ENCODE measurements at regions not wholly inside any gene's neighbourhood (a gene's known extent, or its start where the extent isn't known, plus 50 kb on each side); places are given as distances from the start of the nearest gene placed in this dataset.

- Histone ChIP-seq H3K27me3 (ENCODE audit: control insufficient read depth, insufficient read depth, low read length) (no peaks in the 10 kb centered on the region), H3K4me3 (ENCODE audit: low read depth, low read length) (no peak overlapping the region), H3K4me1 (ENCODE audit: control insufficient read depth, insufficient read depth, low read length) (no peaks in the 10 kb centered on the region), H3K36me3 (ENCODE audit: control insufficient read depth, insufficient read depth, low read length) (no peaks in the 10 kb centered on the region), H3K9me3 (ENCODE audit: control insufficient read depth, insufficient read depth, low read length) (no peaks in the 10 kb centered on the region), H3K27ac (ENCODE audit: low read depth, low read length) (no peak overlapping the region)
- DNase-seq (ENCODE audit: low read depth in 4 of 6, low spot score in 6 of 6): no peak
- WGBS (ENCODE audit: insufficient coverage): 87% methylated on average over 3 of the region's 5 CpGs
Measured at GRCh38 chr16:65634291-65634690, 512.4 kb upstream of the CDH11 start.

GRCh38 chr16:65624666-65625065 is 502.8 kb upstream of the CDH11 start:
- DNase-seq (ENCODE audit: low read depth in 4 of 6, low spot score in 6 of 6): peak in 1 of 6 donors; percentile 83
- Histone ChIP-seq H3K36me3 (ENCODE audit: control insufficient read depth, insufficient read depth, low read length) (no peaks in the 10 kb centered on the region), H3K9me3 (ENCODE audit: control insufficient read depth, insufficient read depth, low read length) (no peaks in the 10 kb centered on the region), H3K27me3 (ENCODE audit: control insufficient read depth, insufficient read depth, low read length) (no peaks in the 10 kb centered on the region), H3K4me3 (ENCODE audit: low read depth, low read length) (no peak overlapping the region), H3K4me1 (ENCODE audit: control insufficient read depth, insufficient read depth, low read length) (no peaks in the 10 kb centered on the region), H3K27ac (ENCODE audit: low read depth, low read length) (no peak overlapping the region)
- WGBS (ENCODE audit: insufficient coverage): no CpG with 5 or more reads among the region's 2 CpGs

- H3K36me3 ChIP-seq (ENCODE audit: control insufficient read depth, insufficient read depth, low read length): no peaks in the 10 kb centered on the region
- DNase-seq (ENCODE audit: low read depth in 4 of 6, low spot score in 6 of 6): no peak
- no peak overlapping the region for H3K27ac ChIP-seq (ENCODE audit: low read depth, low read length)
- H3K4me1 ChIP-seq (ENCODE audit: control insufficient read depth, insufficient read depth, low read length): no peaks in the 10 kb centered on the region
- no peak overlapping the region for H3K4me3 ChIP-seq (ENCODE audit: low read depth, low read length)
- H3K9me3 ChIP-seq (ENCODE audit: control insufficient read depth, insufficient read depth, low read length): no peaks in the 10 kb centered on the region
- WGBS (ENCODE audit: insufficient coverage): 89% methylated on average over 2 of the region's 2 CpGs
- H3K27me3 ChIP-seq (ENCODE audit: control insufficient read depth, insufficient read depth, low read length): no peaks in the 10 kb centered on the region
Measured at GRCh38 chr16:65624229-65624628, 502.4 kb upstream of the CDH11 start.

GRCh38 chr16:65622871-65623270 is 501.0 kb upstream of the CDH11 start:
- H3K9me3 ChIP-seq (ENCODE audit: control insufficient read depth, insufficient read depth, low read length): no peaks in the 10 kb centered on the region
- H3K36me3 ChIP-seq (ENCODE audit: control insufficient read depth, insufficient read depth, low read length): no peaks in the 10 kb centered on the region
- H3K27ac ChIP-seq (ENCODE audit: low read depth, low read length): no peak overlapping the region
- no peaks in the 10 kb centered on the region for H3K27me3 ChIP-seq (ENCODE audit: control insufficient read depth, insufficient read depth, low read length)
- DNase-seq (ENCODE audit: low read depth in 4 of 6, low spot score in 6 of 6): no peak
- 93% methylated on average over 3 of the region's 4 CpGs for WGBS (ENCODE audit: insufficient coverage)
- H3K4me1 ChIP-seq (ENCODE audit: control insufficient read depth, insufficient read depth, low read length): no peaks in the 10 kb centered on the region
- H3K4me3 ChIP-seq (ENCODE audit: low read depth, low read length): no peak overlapping the region

GRCh38 chr16:65622151-65622550 is 500.3 kb upstream of the CDH11 start:
- H3K4me1 ChIP-seq (ENCODE audit: control insufficient read depth, insufficient read depth, low read length): no peaks in the 10 kb centered on the region
- H3K36me3 ChIP-seq (ENCODE audit: control insufficient read depth, insufficient read depth, low read length): no peaks in the 10 kb centered on the region
- 95% methylated on average over 4 of the region's 5 CpGs for WGBS (ENCODE audit: insufficient coverage)
- no peak overlapping the region for H3K27ac ChIP-seq (ENCODE audit: low read depth, low read length)
- H3K4me3 ChIP-seq (ENCODE audit: low read depth, low read length): no peak overlapping the region
- no peak for DNase-seq (ENCODE audit: low read depth in 4 of 6, low spot score in 6 of 6)
- no peaks in the 10 kb centered on the region for H3K9me3 ChIP-seq (ENCODE audit: control insufficient read depth, insufficient read depth, low read length)
- H3K27me3 ChIP-seq (ENCODE audit: control insufficient read depth, insufficient read depth, low read length): no peaks in the 10 kb centered on the region

- no peak for DNase-seq (ENCODE audit: low read depth in 4 of 6, low spot score in 6 of 6)
- no CpG with 5 or more reads among the region's 3 CpGs for WGBS (ENCODE audit: insufficient coverage)
Measured at GRCh38 chr16:65621640-65622039, 499.8 kb upstream of the CDH11 start.

GRCh38 chr16:65619606-65620005 is 497.7 kb upstream of the CDH11 start:
- no peak overlapping the region for H3K4me3 ChIP-seq (ENCODE audit: low read depth, low read length)
- no peak for DNase-seq (ENCODE audit: low read depth in 4 of 6, low spot score in 6 of 6)

More at GRCh38 chr16:65621640-65622039, 499.8 kb upstream of the CDH11 start:
- H3K27ac ChIP-seq (ENCODE audit: low read depth, low read length): no peak overlapping the region
- H3K4me3 ChIP-seq (ENCODE audit: low read depth, low read length): no peak overlapping the region
- no peaks in the 10 kb centered on the region for H3K4me1 ChIP-seq (ENCODE audit: control insufficient read depth, insufficient read depth, low read length)
- no peaks in the 10 kb centered on the region for H3K36me3 ChIP-seq (ENCODE audit: control insufficient read depth, insufficient read depth, low read length)
- no peaks in the 10 kb centered on the region for H3K9me3 ChIP-seq (ENCODE audit: control insufficient read depth, insufficient read depth, low read length)
- H3K27me3 ChIP-seq (ENCODE audit: control insufficient read depth, insufficient read depth, low read length): no peaks in the 10 kb centered on the region

GRCh38 chr16:65618931-65619330 is 497.1 kb upstream of the CDH11 start:
- 80% methylated on average over 1 of the region's 1 CpG for WGBS (ENCODE audit: insufficient coverage)
- Histone ChIP-seq H3K9me3 (ENCODE audit: control insufficient read depth, insufficient read depth, low read length) (no peaks in the 10 kb centered on the region), H3K4me1 (ENCODE audit: control insufficient read depth, insufficient read depth, low read length) (no peaks in the 10 kb centered on the region), H3K36me3 (ENCODE audit: control insufficient read depth, insufficient read depth, low read length) (no peaks in the 10 kb centered on the region), H3K27me3 (ENCODE audit: control insufficient read depth, insufficient read depth, low read length) (no peaks in the 10 kb centered on the region), H3K27ac (ENCODE audit: low read depth, low read length) (no peak overlapping the region), H3K4me3 (ENCODE audit: low read depth, low read length) (no peak overlapping the region)
- no peak for DNase-seq (ENCODE audit: low read depth in 4 of 6, low spot score in 6 of 6)

More at GRCh38 chr16:65619606-65620005, 497.7 kb upstream of the CDH11 start:
- H3K36me3 ChIP-seq (ENCODE audit: control insufficient read depth, insufficient read depth, low read length): no peaks in the 10 kb centered on the region
- no peaks in the 10 kb centered on the region for H3K4me1 ChIP-seq (ENCODE audit: control insufficient read depth, insufficient read depth, low read length)
- WGBS (ENCODE audit: insufficient coverage): no CpG with 5 or more reads among the region's 3 CpGs
- H3K27me3 ChIP-seq (ENCODE audit: control insufficient read depth, insufficient read depth, low read length): no peaks in the 10 kb centered on the region
- no peaks in the 10 kb centered on the region for H3K9me3 ChIP-seq (ENCODE audit: control insufficient read depth, insufficient read depth, low read length)
- H3K27ac ChIP-seq (ENCODE audit: low read depth, low read length): no peak overlapping the region

- no peak for DNase-seq (ENCODE audit: low read depth in 4 of 6, low spot score in 6 of 6)
- Histone ChIP-seq H3K27ac (ENCODE audit: low read depth, low read length) (no peak overlapping the region), H3K4me3 (ENCODE audit: low read depth, low read length) (no peak overlapping the region), H3K9me3 (ENCODE audit: control insufficient read depth, insufficient read depth, low read length) (no peaks in the 10 kb centered on the region), H3K27me3 (ENCODE audit: control insufficient read depth, insufficient read depth, low read length) (no peaks in the 10 kb centered on the region), H3K4me1 (ENCODE audit: control insufficient read depth, insufficient read depth, low read length) (no peaks in the 10 kb centered on the region), H3K36me3 (ENCODE audit: control insufficient read depth, insufficient read depth, low read length) (no peaks in the 10 kb centered on the region)
- WGBS (ENCODE audit: insufficient coverage): 90% methylated on average over 2 of the region's 2 CpGs
Measured at GRCh38 chr16:65618333-65618732, 496.5 kb upstream of the CDH11 start.

- no peak for DNase-seq (ENCODE audit: low read depth in 4 of 6, low spot score in 6 of 6)
- Histone ChIP-seq H3K36me3 (ENCODE audit: control insufficient read depth, insufficient read depth, low read length) (no peaks in the 10 kb centered on the region), H3K4me3 (ENCODE audit: low read depth, low read length) (no peak overlapping the region), H3K27me3 (ENCODE audit: control insufficient read depth, insufficient read depth, low read length) (no peaks in the 10 kb centered on the region), H3K9me3 (ENCODE audit: control insufficient read depth, insufficient read depth, low read length) (no peaks in the 10 kb centered on the region), H3K4me1 (ENCODE audit: control insufficient read depth, insufficient read depth, low read length) (no peaks in the 10 kb centered on the region), H3K27ac (ENCODE audit: low read depth, low read length) (no peak overlapping the region)
- no CpG with 5 or more reads among the region's 3 CpGs for WGBS (ENCODE audit: insufficient coverage)
Measured at GRCh38 chr16:65617421-65617820, 495.6 kb upstream of the CDH11 start.
